PC-3 (cell line): ENCODE measurements at regions not wholly inside any gene's neighbourhood (a gene's known extent, or its start where the extent isn't known, plus 50 kb on each side); places are given as distances from the start of the nearest gene placed in this dataset.

Experiments
- ATAC-seq: fragments of 200-7000 bp; cut with Tn5 transposase; 2 replicates; pipeline ENCODE4 v1.9.1; 2020; ENCODE audit warnings: mild to moderate bottlenecking, moderate library complexity
- BruUV-seq: library from RNA; stranded (reverse); fragments of 400-500 nt; replicated peaks from 2 replicates; lab custom pipeline; 2021; lab: Mats Ljungman, UMichigan
- CTCF ChIA-PET: fragments of 300-600 bp; sonication (Branson Sonifier 250); formaldehyde crosslinking; loops from one replicate; lab custom pipeline; 2022; ENCODE audit warnings: antibody characterized with exemption; lab: Charles Lee
- POLR2A ChIA-PET: fragments of 300-600 bp; sonication (Branson Sonifier 250); formaldehyde crosslinking; loops from one replicate; lab custom pipeline; 2022; ENCODE audit warnings: antibody characterized with exemption; ENCODE audit not compliant: unreplicated experiment; lab: Charles Lee
- DNase-seq: peaks from one replicate; pipeline ENCODE4 v3.0.0-alpha.2; 2015
- H2AFZ ChIP-seq: fragments of 300-600 bp; sonication (generic); 2 replicates; pipeline ENCODE4 v1.6.0; 2016; ENCODE audit warnings: antibody characterized with exemption, low read length
- H3F3A ChIP-seq: fragments of 300-600 bp; sonication (generic); one replicate; pipeline ENCODE4 v1.6.0; 2017; ENCODE audit warnings: antibody characterized with exemption, low read length, control low read depth, mild to moderate bottlenecking; ENCODE audit not compliant: unreplicated experiment
- H3K27ac ChIP-seq: fragments of 300-600 bp; sonication (generic); 2 replicates; pipeline ENCODE4 v1.5.1; 2016; ENCODE audit warnings: mild to moderate bottlenecking, low read length
- H3K27me3 ChIP-seq: fragments of 300-600 bp; sonication (generic); 2 replicates; pipeline ENCODE4 v1.6.1; 2016; ENCODE audit warnings: low read length, mixed read lengths
- H3K36me3 ChIP-seq: fragments of 300-600 bp; sonication (generic); 2 replicates; pipeline ENCODE4 v1.6.1; 2016; ENCODE audit warnings: low read depth, mixed run types, low read length, mixed read lengths
- H3K4me1 ChIP-seq: fragments of 300-600 bp; sonication (generic); 2 replicates; pipeline ENCODE4 v1.5.1; 2016; ENCODE audit warnings: low read length; ENCODE audit not compliant: insufficient read depth
- H3K4me2 ChIP-seq: fragments of 300-600 bp; sonication (generic); 2 replicates; pipeline ENCODE4 v1.6.0; 2016; ENCODE audit warnings: low read length
- H3K4me3 ChIP-seq: fragments of 300-600 bp; sonication (generic); 2 replicates; pipeline ENCODE4 v1.5.1; 2016; ENCODE audit warnings: mild to moderate bottlenecking, low read length, mixed read lengths
- H3K79me2 ChIP-seq: fragments of 300-600 bp; sonication (generic); 2 replicates; pipeline ENCODE4 v1.6.1; 2017; ENCODE audit warnings: low read length, mixed read lengths
- H3K9ac ChIP-seq: fragments of 300-600 bp; sonication (generic); 2 replicates; pipeline ENCODE4 v1.6.0; 2016; ENCODE audit warnings: mild to moderate bottlenecking, low read length
- H3K9me2 ChIP-seq: fragments of 300-600 bp; sonication (generic); replicated peaks from 2 replicates; pipeline ENCODE4 v1.6.1; 2016; ENCODE audit warnings: mixed run types, low read length, mixed read lengths
- H3K9me3 ChIP-seq: fragments of 300-600 bp; sonication (generic); 2 replicates; pipeline ENCODE4 v1.6.1; 2016; ENCODE audit warnings: low read length, mixed read lengths
- H4K20me1 ChIP-seq: fragments of 300-600 bp; sonication (generic); 2 replicates; pipeline ENCODE4 v1.6.1; 2016; ENCODE audit warnings: low read length, mixed read lengths
- CTCF ChIP-seq: fragments of 300-600 bp; sonication (generic); conservative IDR thresholded peaks from 2 replicates; pipeline ENCODE4 v1.5.1; 2017; ENCODE audit warnings: antibody characterized with exemption, low read depth, mild to moderate bottlenecking, low read length
- EZH2 ChIP-seq: fragments of 300-600 bp; sonication (generic); IDR thresholded peaks from one replicate; pipeline ENCODE4 v1.6.1; 2017; ENCODE audit warnings: antibody characterized with exemption, mild to moderate bottlenecking, low read length; ENCODE audit not compliant: unreplicated experiment
- EZH2phosphoT487 ChIP-seq: fragments of 300-600 bp; sonication (generic); IDR thresholded peaks from 2 replicates; pipeline ENCODE4 v1.6.1; 2018; ENCODE audit warnings: mild to moderate bottlenecking, antibody characterized with exemption, low read length, borderline replicate concordance
- intact Hi-C: fragments of 100-400 bp; cut with micrococcal nuclease; formaldehyde crosslinking; loops from 2 replicates; pipeline ENCODE4 v1.9.0; 2023

- no peaks in the 10 kb centered on the region for H4K20me1 ChIP-seq
- DNase-seq: no peak
- no peak for ATAC-seq
- no peak overlapping the region for H3K9ac ChIP-seq
- no TSS peak for BruUV-seq
- no peak overlapping the region for H3K27ac ChIP-seq
- H3K4me1 ChIP-seq: no peaks in the 10 kb centered on the region
- H3K4me2 ChIP-seq: no peak overlapping the region
- intact Hi-C loops: no loop called here
- no peaks in the 10 kb centered on the region for H3K79me2 ChIP-seq
- TF ChIP-seq CTCF (no peak), EZH2 (no peak)
- no peaks in the 10 kb centered on the region for H3K27me3 ChIP-seq
- H2AFZ ChIP-seq: no peak overlapping the region
- H3K4me3 ChIP-seq: no peak overlapping the region
- H3K9me3 ChIP-seq: no peaks in the 10 kb centered on the region
- no peaks in the 10 kb centered on the region for H3K9me2 ChIP-seq
- CTCF ChIA-PET: no interaction called here
- POLR2A ChIA-PET: no interaction called here
- H3K36me3 ChIP-seq: no peaks in the 10 kb centered on the region
- H3F3A ChIP-seq: no peaks in the 10 kb centered on the region
Observed at GRCh38 chr16:18059089-18059488, 277.4 kb downstream of the NPIPA8 start.

GRCh38 chr16:18055411-18055916 is 281.1 kb downstream of the NPIPA8 start:
- POLR2A ChIA-PET: no interaction called here
- Histone ChIP-seq H4K20me1 (no peaks in the 10 kb centered on the region), H3K4me2 (no peak overlapping the region), H3K4me1 (no peaks in the 10 kb centered on the region), H3K9me3 (no peaks in the 10 kb centered on the region), H3K27me3 (no peaks in the 10 kb centered on the region), H3F3A (no peaks in the 10 kb centered on the region), H3K36me3 (no peaks in the 10 kb centered on the region), H2AFZ (no peak overlapping the region), H3K9ac (no peak overlapping the region), H3K4me3 (no peak overlapping the region), H3K9me2 (no peaks in the 10 kb centered on the region), H3K27ac (no peak overlapping the region), H3K79me2 (no peaks in the 10 kb centered on the region)
- intact Hi-C loops: no loop called here
- TF ChIP-seq EZH2phosphoT487 (no peak), EZH2 (no peak), CTCF (no peak)
- CTCF ChIA-PET: no interaction called here
- ATAC-seq: no peak
- DNase-seq: no peak
- BruUV-seq: no TSS peak

- intact Hi-C loops: no loop called here
- Histone ChIP-seq H3K9me3 (no peaks in the 10 kb centered on the region), H3K27me3 (no peaks in the 10 kb centered on the region), H2AFZ (no peak overlapping the region), H3K36me3 (no peaks in the 10 kb centered on the region), H3F3A (no peaks in the 10 kb centered on the region), H3K4me2 (no peak overlapping the region), H3K4me3 (no peak overlapping the region), H3K79me2 (no peaks in the 10 kb centered on the region), H3K27ac (no peak overlapping the region), H3K9me2 (no peaks in the 10 kb centered on the region), H3K9ac (no peak overlapping the region), H4K20me1 (no peaks in the 10 kb centered on the region), H3K4me1 (no peaks in the 10 kb centered on the region)
- TF ChIP-seq EZH2 (no peak), EZH2phosphoT487 (no peak), CTCF (no peak)
- ATAC-seq: no peak
- no TSS peak for BruUV-seq
- CTCF ChIA-PET: no interaction called here
- no peak for DNase-seq
- POLR2A ChIA-PET: no interaction called here
Observed at GRCh38 chr16:18050777-18051176, 285.8 kb downstream of the NPIPA8 start.
